ENCODE measurements at regions not wholly inside any gene's neighbourhood (a gene's known extent, or its start where the extent isn't known, plus 50 kb on each side); places are given as distances from the start of the nearest gene placed in this dataset.

GRCh38 chr14:29037411-29037810 lies 270.8 kb downstream of the FOXG1 start:
- no peak for DNase-seq (ENCODE audit: low spot score)

- no peak for DNase-seq (ENCODE audit: low spot score)
Measured at GRCh38 chr14:29039171-29039570, 272.6 kb downstream of the FOXG1 start.

DNA sequence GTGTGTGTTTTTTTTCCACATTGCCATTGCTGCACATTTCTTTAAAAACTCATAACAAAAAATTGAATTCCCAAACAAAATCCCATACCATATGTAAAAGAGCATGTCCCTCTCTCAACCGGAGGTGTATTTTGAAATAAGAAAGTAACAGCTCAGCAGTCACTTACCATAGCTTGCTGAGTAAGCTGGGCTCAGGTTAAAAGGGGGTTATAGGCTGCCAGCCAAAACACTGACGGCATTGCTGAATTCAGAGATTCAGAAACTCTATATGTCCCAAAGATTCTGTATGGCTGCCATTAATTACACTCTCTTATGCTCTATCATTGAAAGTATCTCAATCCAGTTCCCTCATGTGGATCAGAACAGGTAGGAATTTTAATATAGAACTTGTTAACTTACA lies 276.0 kb downstream of the FOXG1 start:
- no peak for DNase-seq (ENCODE audit: low spot score)

DNA sequence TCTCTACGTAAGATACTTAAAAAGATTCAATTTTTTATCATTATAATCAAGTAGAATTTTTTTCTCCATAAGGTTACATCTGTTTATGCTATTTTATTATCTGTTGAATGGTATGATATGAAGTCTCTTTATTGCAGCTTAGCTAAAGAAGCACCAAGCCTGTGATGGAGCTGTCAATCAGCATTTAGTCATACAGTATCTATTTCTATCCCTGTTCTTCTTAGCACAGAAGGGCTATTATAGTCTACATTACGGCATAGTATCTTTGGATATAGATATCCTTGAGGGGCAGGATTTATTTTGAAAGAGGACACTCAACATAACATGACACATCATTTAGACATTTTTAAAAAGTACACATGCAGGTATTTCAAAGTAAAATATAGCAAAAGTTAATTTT lies 277.1 kb downstream of the FOXG1 start:
- DNase-seq (ENCODE audit: low spot score): no peak

DNA sequence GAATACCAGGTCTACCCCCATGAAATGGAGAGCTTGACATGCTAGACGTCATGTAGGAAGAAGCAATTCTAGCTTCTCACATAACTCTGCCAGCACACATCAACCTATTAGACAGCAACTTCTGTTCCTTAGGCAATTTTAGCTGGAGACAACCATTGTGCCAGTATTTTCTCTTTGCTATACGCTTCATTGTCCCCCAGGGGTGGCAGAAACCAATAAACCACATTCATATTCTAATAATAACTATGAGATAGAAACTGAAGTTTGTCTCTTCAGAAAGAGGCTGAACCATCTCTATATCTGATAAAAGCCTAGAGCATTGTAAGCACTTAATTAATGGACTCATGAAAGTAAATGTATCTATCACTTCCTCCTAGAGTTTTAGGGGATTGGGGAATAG lies 278.6 kb downstream of the FOXG1 start:
- no peak for DNase-seq (ENCODE audit: low spot score)

DNA sequence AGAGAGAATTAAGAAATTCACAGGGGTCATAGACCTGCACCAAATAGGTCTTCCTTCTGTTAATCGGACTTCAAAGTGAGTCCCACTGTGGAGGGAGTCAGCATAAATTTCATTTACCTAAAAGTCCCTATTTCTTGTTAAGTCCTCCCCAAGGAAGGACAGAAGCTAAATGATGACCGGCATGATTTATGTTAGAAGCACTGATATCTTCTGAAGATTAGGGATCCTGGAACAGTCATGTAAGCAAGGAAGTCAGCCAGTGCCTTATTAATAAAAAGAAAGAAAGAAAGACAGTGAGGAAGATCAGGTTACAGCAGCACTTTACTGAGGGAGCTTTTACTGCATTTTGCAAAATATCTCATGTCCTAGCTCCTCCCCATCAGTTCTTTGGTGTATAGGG lies 287.5 kb downstream of the FOXG1 start:
- DNase-seq (ENCODE audit: low spot score): no peak

- no peak for DNase-seq (ENCODE audit: low spot score)
Measured at GRCh38 chr14:29056041-29056566, 289.5 kb downstream of the FOXG1 start.

GRCh38 chr14:29061702-29062101 lies 295.1 kb downstream of the FOXG1 start:
- DNase-seq (ENCODE audit: low spot score): no peak

GRCh38 chr14:29062466-29062865 lies 295.9 kb downstream of the FOXG1 start:
- DNase-seq (ENCODE audit: low spot score): no peak

GRCh38 chr14:29062976-29063375 lies 296.4 kb downstream of the FOXG1 start:
- no peak for DNase-seq (ENCODE audit: low spot score)

GRCh38 chr14:29064305-29064900 lies 297.8 kb downstream of the FOXG1 start:
- no peak for DNase-seq (ENCODE audit: low spot score)

GRCh38 chr14:29069228-29069627 lies 302.6 kb downstream of the FOXG1 start:
- DNase-seq (ENCODE audit: low spot score): no peak

DNA sequence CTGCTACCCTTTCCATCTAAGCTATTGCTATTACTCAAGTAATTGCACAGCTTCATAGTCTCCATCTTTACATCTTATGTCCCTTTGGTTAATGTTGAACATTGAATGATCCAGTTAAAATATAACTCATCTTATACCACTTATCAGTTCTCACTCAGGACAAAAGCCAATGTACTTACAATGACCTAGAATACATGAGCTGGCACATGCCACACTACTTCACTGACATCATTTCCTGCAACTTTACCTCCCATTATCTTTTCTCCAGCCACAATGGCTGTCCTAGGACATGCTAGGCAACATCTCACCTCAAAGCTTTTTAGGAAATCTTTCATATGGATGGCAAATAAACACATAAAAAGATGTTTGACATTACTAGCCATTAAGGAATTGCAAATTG lies 309.2 kb downstream of the FOXG1 start:
- DNase-seq (ENCODE audit: low spot score): no peak

- DNase-seq (ENCODE audit: low spot score): no peak
Measured at GRCh38 chr14:29077916-29078315, 311.3 kb downstream of the FOXG1 start.

DNA sequence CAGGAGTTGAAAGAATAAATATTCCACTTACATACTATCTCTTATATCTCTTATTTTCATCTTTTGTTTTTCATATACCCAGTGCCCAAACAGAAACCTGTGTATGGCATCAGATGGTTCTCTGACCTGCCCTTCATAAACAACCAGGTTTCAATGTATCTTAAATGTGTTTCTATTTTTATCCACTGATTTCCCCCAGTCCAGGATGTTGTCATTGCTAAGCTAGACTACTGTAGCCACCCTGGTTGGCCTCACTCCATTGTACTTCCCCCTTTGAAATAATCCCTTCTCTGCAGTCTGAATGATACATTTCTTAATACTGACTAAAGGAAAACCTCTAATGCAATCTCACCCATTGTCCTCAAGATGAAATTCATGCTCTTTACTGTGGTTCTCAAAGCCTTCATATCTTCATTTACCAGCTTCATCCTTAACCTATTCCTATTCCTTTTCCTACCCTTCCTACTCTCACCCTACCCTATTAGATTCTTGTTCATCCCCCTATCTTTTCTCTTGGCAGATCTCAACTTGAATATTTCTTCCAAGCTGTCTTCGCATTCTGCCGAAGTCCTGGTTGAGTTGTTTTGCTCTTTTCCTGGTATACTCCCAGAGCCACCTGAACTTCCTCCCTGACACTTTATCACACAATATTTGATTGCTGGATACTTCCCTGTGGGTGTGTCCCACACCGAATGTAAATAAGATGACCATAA lies 312.4 kb downstream of the FOXG1 start:
- DNase-seq (ENCODE audit: low spot score): no peak

- no peak for DNase-seq (ENCODE audit: low spot score)
Measured at GRCh38 chr14:29085546-29085945, 319.0 kb downstream of the FOXG1 start.

DNA sequence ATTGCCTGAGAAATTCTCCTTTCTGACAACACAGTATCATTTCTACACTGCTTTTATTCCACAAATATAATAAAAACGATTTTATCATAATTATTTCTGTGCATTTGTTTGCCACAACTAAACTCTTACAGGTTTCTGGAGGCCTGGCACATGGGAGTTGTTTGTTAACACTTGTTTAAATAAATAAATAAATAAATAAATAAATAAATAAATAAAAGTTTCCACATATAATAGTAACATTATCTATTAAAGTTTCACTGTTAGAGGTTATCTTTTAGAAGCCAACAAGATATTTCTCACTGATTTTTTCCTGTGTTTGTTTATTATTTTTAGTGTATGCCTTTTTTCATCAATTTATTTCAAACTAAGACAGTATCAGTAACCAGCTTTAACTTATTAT lies 323.3 kb downstream of the FOXG1 start:
- no peak for DNase-seq (ENCODE audit: low spot score)

DNA sequence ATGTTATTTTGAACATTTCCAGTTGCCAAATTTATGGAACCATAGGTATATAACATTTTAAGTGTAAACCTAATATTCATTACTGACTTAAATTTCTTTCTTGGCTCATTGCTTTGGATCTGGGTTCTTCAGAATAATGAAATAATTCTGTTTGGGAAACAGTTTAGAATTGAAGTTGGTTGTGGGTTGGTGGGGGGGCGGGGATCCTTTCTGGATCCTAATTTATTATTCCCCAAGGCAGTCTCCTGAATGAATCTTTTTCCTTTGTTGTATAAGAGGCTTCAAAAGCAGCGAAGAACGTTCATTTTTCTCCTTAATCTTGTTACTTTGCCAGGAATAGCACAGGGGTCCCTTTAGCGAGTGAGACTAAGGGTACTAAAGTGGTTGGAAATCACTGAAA lies 325.5 kb downstream of the FOXG1 start:
- DNase-seq (ENCODE audit: low spot score): no peak

- DNase-seq (ENCODE audit: low spot score): peak; percentile 5
Measured at GRCh38 chr14:29097476-29097875, 330.9 kb downstream of the FOXG1 start.

DNA sequence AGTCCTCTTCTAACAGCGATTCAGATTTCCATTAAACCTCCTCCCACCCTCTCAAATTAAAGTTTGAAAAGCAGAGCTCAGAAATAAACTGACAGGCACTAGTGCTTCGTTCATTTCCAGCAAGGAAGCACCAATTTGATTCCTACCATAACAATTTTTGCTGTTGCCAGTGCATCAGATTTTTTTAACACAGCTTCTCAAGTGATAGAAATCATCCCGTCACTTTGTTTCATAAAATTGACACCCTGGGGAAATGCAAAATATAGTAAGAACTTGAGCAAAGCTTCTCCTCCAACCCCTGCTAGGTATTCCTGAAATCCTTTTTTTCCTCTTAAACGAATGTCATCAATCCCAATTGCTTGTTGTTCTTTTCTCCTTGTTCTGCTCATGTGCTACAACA lies 332.1 kb downstream of the FOXG1 start:
- no peak for DNase-seq (ENCODE audit: low spot score)

DNA sequence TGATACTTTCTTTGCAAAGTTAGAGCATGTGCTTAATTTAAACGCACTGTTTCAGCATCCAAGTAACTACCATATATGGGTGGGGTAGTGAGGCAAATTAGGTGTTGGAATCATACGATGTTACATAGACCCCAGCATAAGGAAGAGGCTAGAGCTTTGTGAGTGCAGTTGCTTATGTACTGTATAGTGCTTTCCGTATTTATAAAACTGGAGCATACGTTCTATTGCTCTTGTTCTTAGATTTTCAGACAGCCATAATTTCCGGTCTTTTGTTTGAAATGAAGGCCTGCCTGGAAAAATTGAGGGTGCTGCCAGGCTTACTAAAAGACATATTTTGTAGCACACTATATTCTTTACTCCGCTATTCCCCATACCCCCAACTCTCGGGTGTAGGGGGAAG lies 335.7 kb downstream of the FOXG1 start:
- no peak for DNase-seq (ENCODE audit: low spot score)

DNA sequence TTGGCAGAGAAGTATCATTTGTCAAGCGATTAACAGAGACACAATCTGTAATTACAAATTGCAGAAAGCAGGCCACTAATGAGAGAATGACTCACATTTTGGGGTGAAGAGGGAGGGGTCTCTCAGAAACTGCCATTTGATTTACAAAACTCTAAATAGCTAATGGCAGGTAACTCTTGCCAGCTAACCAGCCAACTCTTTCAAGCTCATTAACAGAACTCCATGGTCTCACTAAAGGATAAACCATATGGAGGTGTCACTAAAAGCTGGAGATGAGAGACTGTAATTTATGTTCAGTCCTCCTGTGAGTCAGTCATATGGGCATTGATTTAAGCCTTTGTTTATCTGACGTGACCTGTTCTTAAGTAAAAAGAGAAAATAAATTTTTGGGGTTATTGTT lies 336.4 kb downstream of the FOXG1 start:
- no peak for DNase-seq (ENCODE audit: low spot score)

- no peak for DNase-seq (ENCODE audit: low spot score)
Measured at GRCh38 chr14:29108908-29109307, 342.3 kb downstream of the FOXG1 start.

GRCh38 chr14:29109589-29109988 lies 343.0 kb downstream of the FOXG1 start:
- no peak for DNase-seq (ENCODE audit: low spot score)

Data from pons (tissue), 1 donor.